Hepatocyte (in vitro differentiated cells): ENCODE measurements at regions not wholly inside any gene's neighbourhood (a gene's known extent, or its start where the extent isn't known, plus 50 kb on each side); places are given as distances from the start of the nearest gene placed in this dataset.

Source experiments
- DNase-seq: peaks from one replicate; pipeline ENCODE4 v3.0.0-alpha.2; 2016; ENCODE audit warnings: low spot score
- H2AFZ ChIP-seq: fragments of 200-600 bp; sonication (generic); 2 replicates; pipeline ENCODE4 v1.6.0; 2016; ENCODE audit warnings: antibody characterized with exemption, mild to moderate bottlenecking
- H3K27ac ChIP-seq: fragments of 200-600 bp; sonication (generic); 2 replicates; pipeline ENCODE4 v1.5.1; 2016; ENCODE audit warnings: mild to moderate bottlenecking
- H3K27me3 ChIP-seq: fragments of 200-600 bp; sonication (generic); 2 replicates; pipeline ENCODE4 v1.6.1; 2016
- H3K36me3 ChIP-seq: fragments of 200-600 bp; sonication (generic); replicated peaks from 2 replicates; pipeline ENCODE4 v1.5.1; 2016; ENCODE audit warnings: low read depth; ENCODE audit not compliant: insufficient read depth
- H3K4me1 ChIP-seq: fragments of 200-600 bp; sonication (generic); 2 replicates; pipeline ENCODE4 v1.5.1; 2016; ENCODE audit warnings: mild to moderate bottlenecking, moderate library complexity; ENCODE audit not compliant: insufficient read depth
- H3K4me2 ChIP-seq: fragments of 200-600 bp; sonication (generic); 2 replicates; pipeline ENCODE4 v1.6.0; 2016
- H3K4me3 ChIP-seq: fragments of 200-600 bp; sonication (generic); 2 replicates; pipeline ENCODE4 v1.5.1; 2016; ENCODE audit warnings: mild to moderate bottlenecking
- H3K79me2 ChIP-seq: fragments of 200-600 bp; sonication (generic); 2 replicates; pipeline ENCODE4 v1.6.0; 2017; ENCODE audit warnings: mild to moderate bottlenecking
- H3K9me2 ChIP-seq: fragments of 200-600 bp; sonication (generic); replicated peaks from 2 replicates; pipeline ENCODE4 v1.6.0; 2017; ENCODE audit warnings: mild to moderate bottlenecking; ENCODE audit not compliant: insufficient read depth
- H3K9me3 ChIP-seq: fragments of 200-600 bp; sonication (generic); 2 replicates; pipeline ENCODE4 v1.5.1; 2016; ENCODE audit warnings: low read depth, mild to moderate bottlenecking
- H4K20me1 ChIP-seq: fragments of 200-600 bp; sonication (generic); 2 replicates; pipeline ENCODE4 v1.6.0; 2016; ENCODE audit warnings: mild to moderate bottlenecking; ENCODE audit not compliant: insufficient read depth, poor library complexity, severe bottlenecking
- EZH2 ChIP-seq: fragments of 200-600 bp; sonication (generic); IDR thresholded peaks from 2 replicates; pipeline ENCODE4 v1.6.1; 2016; ENCODE audit warnings: antibody characterized with exemption, mild to moderate bottlenecking, borderline replicate concordance
- EZH2phosphoT487 ChIP-seq: fragments of 200-600 bp; sonication (generic); IDR thresholded peaks from one replicate; pipeline ENCODE4 v1.6.1; 2018; ENCODE audit warnings: antibody characterized with exemption, mild to moderate bottlenecking, low read depth, moderate library complexity; ENCODE audit not compliant: unreplicated experiment, severe bottlenecking
- WGBS: methylation state at CpG from one replicate; pipeline ENCODE4 v1.1.6; 2016; ENCODE audit warnings: low lambda C conversion rate; ENCODE audit errors: missing lambda C conversion rate; 5-methylcytosine and 5-hydroxymethylcytosine counted together
- TF ChIP-seq, protein P1 (sequence below): fragments of 200-600 bp; sonication (generic); IDR thresholded peaks from 2 replicates; pipeline ENCODE4 v1.5.1; 2016; ENCODE audit warnings: antibody characterized with exemption, mild to moderate bottlenecking; ENCODE audit not compliant: poor library complexity

DNA sequence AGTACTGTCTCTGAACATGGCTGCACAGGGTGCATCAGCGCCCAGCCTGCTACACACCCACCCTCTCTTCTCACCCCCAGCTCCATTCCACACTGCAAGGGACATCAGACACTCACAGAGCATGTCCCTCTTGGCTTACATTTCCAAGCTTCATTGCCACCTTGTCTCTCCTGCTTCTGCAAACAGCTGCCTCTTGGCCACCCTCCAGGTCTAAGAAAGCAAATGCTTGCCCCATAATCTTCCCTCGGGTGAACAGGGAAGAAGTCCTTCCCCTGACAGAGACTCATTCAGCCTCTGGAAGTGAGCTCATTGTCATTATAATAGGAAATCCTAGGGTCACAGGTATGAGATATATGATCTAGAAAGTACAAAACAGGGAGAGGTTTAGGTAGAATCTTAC lies 505.2 kb downstream of the RMST start:
- DNase-seq, result no peak
- Histone ChIP-seq H3K4me3 (no peak overlapping the region), H3K27me3 (no peaks in the 10 kb centered on the region), H4K20me1 (no peaks in the 10 kb centered on the region), H3K4me1 (no peaks in the 10 kb centered on the region), H3K27ac (no peak overlapping the region), H3K79me2 (no peaks in the 10 kb centered on the region), H2AFZ (no peak overlapping the region), H3K36me3 (no peaks in the 10 kb centered on the region), H3K9me3 (no peaks in the 10 kb centered on the region), H3K9me2 (no peaks in the 10 kb centered on the region), H3K4me2 (no peak overlapping the region)
- 73% methylated on average over 2 of the region's 2 CpGs for WGBS
- TF ChIP-seq EZH2, result no peak
- TF ChIP-seq, protein P1, sequence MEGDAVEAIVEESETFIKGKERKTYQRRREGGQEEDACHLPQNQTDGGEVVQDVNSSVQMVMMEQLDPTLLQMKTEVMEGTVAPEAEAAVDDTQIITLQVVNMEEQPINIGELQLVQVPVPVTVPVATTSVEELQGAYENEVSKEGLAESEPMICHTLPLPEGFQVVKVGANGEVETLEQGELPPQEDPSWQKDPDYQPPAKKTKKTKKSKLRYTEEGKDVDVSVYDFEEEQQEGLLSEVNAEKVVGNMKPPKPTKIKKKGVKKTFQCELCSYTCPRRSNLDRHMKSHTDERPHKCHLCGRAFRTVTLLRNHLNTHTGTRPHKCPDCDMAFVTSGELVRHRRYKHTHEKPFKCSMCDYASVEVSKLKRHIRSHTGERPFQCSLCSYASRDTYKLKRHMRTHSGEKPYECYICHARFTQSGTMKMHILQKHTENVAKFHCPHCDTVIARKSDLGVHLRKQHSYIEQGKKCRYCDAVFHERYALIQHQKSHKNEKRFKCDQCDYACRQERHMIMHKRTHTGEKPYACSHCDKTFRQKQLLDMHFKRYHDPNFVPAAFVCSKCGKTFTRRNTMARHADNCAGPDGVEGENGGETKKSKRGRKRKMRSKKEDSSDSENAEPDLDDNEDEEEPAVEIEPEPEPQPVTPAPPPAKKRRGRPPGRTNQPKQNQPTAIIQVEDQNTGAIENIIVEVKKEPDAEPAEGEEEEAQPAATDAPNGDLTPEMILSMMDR, result no peak
- TF ChIP-seq EZH2phosphoT487, result no peak

DNA sequence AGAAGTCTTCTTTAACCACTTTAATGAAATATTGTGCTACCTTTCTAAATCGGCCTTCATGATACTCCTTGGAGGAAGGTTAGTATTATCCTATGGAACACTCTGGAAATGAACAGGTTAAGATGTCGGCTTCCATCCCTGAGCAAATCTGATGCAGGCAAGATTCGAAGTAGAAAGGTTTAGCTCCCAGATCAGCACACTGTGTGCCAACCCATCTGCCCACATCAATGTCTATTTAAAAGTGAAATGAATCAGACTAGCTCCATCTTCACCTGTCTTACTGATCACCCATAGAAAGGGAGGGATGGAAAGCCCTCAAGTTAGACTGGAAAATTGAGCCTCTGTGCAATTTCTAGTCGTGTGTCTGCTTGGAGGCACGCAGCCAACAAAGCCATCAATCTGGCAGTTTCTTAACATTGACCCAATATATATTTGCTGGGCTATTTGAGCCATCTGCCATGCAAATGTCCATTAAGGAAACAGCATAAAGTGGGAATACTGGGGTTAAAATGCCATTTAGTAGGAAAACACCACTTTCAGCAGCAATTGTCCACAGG lies 506.1 kb downstream of the RMST start:
- H3K9me3 ChIP-seq, result no peaks in the 10 kb centered on the region
- no peaks in the 10 kb centered on the region for H3K36me3 ChIP-seq
- TF ChIP-seq EZH2phosphoT487 (no peak), EZH2 (no peak)
- TF ChIP-seq, protein P1, result no peak
- no peaks in the 10 kb centered on the region for H3K79me2 ChIP-seq
- no peak for DNase-seq
- no peaks in the 10 kb centered on the region for H3K4me1 ChIP-seq
- 77% methylated on average over 5 of the region's 5 CpGs for WGBS
- no peaks in the 10 kb centered on the region for H4K20me1 ChIP-seq
- no peak overlapping the region for H2AFZ ChIP-seq
- H3K9me2 ChIP-seq, result no peaks in the 10 kb centered on the region
- no peak overlapping the region for H3K27ac ChIP-seq
- no peaks in the 10 kb centered on the region for H3K27me3 ChIP-seq
- H3K4me3 ChIP-seq, result no peak overlapping the region
- H3K4me2 ChIP-seq, result no peak overlapping the region

DNA sequence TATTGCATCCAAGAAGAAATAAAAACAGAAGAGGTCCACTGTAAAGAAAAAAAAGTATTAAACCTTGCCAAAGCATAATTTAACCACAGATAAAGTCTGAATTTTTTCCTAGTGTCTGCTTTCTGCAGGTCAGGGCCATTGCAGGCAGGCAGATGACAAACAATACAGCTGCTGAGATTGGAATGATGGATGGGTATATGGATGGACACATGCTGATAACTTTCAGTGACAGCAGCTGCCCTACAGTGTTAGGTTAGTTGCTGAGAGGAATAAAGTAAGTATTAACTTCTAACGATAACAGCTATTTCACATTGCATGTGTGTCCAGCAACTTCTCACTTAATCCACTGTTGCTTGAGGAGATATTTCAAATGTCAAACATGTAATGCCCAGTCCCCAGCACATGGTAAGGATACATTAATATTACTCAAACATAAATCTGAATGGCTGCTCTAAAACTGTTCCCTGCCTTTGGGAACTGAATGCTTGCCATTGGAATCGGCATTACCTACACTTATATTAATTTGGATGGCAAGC lies 515.3 kb downstream of the RMST start:
- Histone ChIP-seq H3K9me2 (no peaks in the 10 kb centered on the region), H3K27ac (no peak overlapping the region), H3K4me2 (no peak overlapping the region), H3K36me3 (no peaks in the 10 kb centered on the region), H3K4me3 (no peak overlapping the region), H3K27me3 (no peaks in the 10 kb centered on the region), H3K4me1 (no peaks in the 10 kb centered on the region), H4K20me1 (no peaks in the 10 kb centered on the region), H3K79me2 (no peaks in the 10 kb centered on the region), H2AFZ (no peak overlapping the region), H3K9me3 (no peaks in the 10 kb centered on the region)
- TF ChIP-seq, protein P1, result no peak
- TF ChIP-seq EZH2phosphoT487, result no peak
- WGBS, result 71% methylated on average over 2 of the region's 2 CpGs
- DNase-seq, result no peak
